OCI-LY3 (cell line): ENCODE measurements at regions not wholly inside any gene's neighbourhood (a gene's known extent, or its start where the extent isn't known, plus 50 kb on each side); places are given as distances from the start of the nearest gene placed in this dataset.
A peak's percentile ranks its signal among the peaks of the same experiment; 100 is the strongest.
"Not testable (repeated sequence)": the region's sequence is repeated elsewhere in the genome, so short reads cannot be mapped to it uniquely, and the experiment has no call there.

ENCODE experiments used
- H2AFZ ChIP-seq: fragments of 200-600, 300-600 bp; shearing (Covaris generic); 2 replicates; pipeline ENCODE4 v1.6.0; 2014; ENCODE audit warnings: antibody characterized with exemption, low read depth, low read length
- H3K27ac ChIP-seq: fragments of 200-600, 300-600 bp; sonication (generic); 2 replicates; pipeline ENCODE4 v1.5.1; 2014; ENCODE audit warnings: mild to moderate bottlenecking, low read length, moderate library complexity, mixed read lengths
- H3K27me3 ChIP-seq: fragments of 200-600, 300-600 bp; sonication (generic); 2 replicates; pipeline ENCODE4 v1.6.1; 2014; ENCODE audit warnings: low read depth, low read length, mixed read lengths
- H3K36me3 ChIP-seq: fragments of 200-600, 300-600 bp; sonication (generic); replicated peaks from 2 replicates; pipeline ENCODE3; 2014; ENCODE audit warnings: low read depth, low read length, mixed read lengths
- H3K4me1 ChIP-seq: fragments of 300-600, 200-600 bp; sonication (generic); 2 replicates; pipeline ENCODE4 v1.6.1; 2014; ENCODE audit warnings: low read length, mixed read lengths
- H3K4me2 ChIP-seq: fragments of 200-600, 300-600 bp; sonication (generic); 2 replicates; pipeline ENCODE4 v1.6.1; 2014; ENCODE audit warnings: low read length, mixed read lengths
- H3K4me3 ChIP-seq: fragments of 300-600, 200-600 bp; sonication (generic); 2 replicates; pipeline ENCODE4 v1.5.1; 2014; ENCODE audit warnings: antibody characterized with exemption, mild to moderate bottlenecking, low read length, moderate library complexity
- H3K79me2 ChIP-seq: fragments of 300-600, 200-600 bp; shearing (Covaris generic); 2 replicates; pipeline ENCODE4 v1.6.1; 2014; ENCODE audit warnings: mild to moderate bottlenecking, low read length, mixed read lengths
- H3K9ac ChIP-seq: fragments of 300-600, 200-600 bp; shearing (Covaris generic); 2 replicates; pipeline ENCODE4 v1.6.0; 2014; ENCODE audit warnings: mild to moderate bottlenecking, low read length, moderate library complexity
- H3K9me3 ChIP-seq: fragments of 200-600, 300-600 bp; shearing (Covaris generic); 2 replicates; pipeline ENCODE4 v1.6.1; 2014; ENCODE audit warnings: low read length, mixed read lengths; ENCODE audit not compliant: insufficient read depth
- H4K20me1 ChIP-seq: fragments of 200-600, 300-600 bp; sonication (generic); 2 replicates; pipeline ENCODE4 v1.6.1; 2016; ENCODE audit warnings: low read length, mixed read lengths; ENCODE audit not compliant: insufficient read depth
- EZH2phosphoT487 ChIP-seq: fragments of 200-600 bp; shearing (Covaris generic); IDR thresholded peaks from 2 replicates; pipeline ENCODE4 v1.6.1; 2018; ENCODE audit warnings: antibody characterized with exemption, mixed run types, low read depth
- TF ChIP-seq, protein P1 (sequence below): fragments of 200-600, 300-600 bp; sonication (generic); IDR thresholded peaks from 2 replicates; pipeline ENCODE4 v1.5.1; 2014; ENCODE audit warnings: antibody characterized with exemption, low read length, low read depth

DNA sequence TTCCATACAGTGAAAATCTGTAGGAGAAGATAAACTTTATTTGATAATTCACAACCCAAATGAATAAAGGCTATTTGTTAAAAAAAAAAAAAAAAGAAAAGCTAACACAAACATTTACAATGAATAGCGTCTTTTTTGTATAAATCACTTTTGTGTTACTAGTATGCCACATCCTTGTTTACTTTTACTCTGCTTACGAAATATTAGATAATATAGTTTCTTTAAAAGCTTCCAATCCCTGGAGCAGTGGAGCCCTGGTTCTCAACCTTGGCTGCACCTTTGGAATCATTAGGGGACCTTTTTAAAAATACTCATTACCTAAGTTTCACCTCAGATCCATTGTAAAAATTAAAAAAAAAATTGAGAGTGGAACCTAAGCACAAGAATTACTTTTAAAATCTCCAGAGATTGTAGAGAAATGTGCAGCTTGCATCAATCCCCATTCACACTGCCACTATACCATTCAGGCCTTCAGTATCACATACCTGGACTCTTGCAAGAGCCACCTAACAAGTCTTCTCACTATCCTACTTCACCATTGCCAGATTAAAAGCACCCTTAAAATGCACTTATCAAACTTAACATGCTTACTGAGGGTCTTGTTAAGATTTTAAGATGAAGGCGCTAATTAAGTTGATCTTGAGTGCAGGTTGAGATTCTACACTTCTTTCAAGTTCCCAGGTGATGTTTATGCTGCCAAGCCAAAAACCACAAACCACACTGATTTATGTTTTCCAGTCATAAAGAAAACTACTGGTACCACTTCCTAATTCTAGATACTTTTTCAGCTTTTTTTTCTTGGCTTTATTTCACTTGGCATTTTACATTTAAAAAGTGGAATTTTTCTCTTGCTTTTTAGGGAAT is 59.7 kb upstream of the ZC3H15 start:
- no peaks in the 10 kb centered on the region for H3K79me2 ChIP-seq
- no peaks in the 10 kb centered on the region for H3K36me3 ChIP-seq
- peaks cover 53% of the 10 kb centered on the region for H3K27me3 ChIP-seq
- no peak overlapping the region for H2AFZ ChIP-seq
- H3K27ac ChIP-seq = no peak overlapping the region
- peak; percentile 72; the same call in 1 of the 2 replicates for TF ChIP-seq EZH2phosphoT487
- TF ChIP-seq, protein P1, sequence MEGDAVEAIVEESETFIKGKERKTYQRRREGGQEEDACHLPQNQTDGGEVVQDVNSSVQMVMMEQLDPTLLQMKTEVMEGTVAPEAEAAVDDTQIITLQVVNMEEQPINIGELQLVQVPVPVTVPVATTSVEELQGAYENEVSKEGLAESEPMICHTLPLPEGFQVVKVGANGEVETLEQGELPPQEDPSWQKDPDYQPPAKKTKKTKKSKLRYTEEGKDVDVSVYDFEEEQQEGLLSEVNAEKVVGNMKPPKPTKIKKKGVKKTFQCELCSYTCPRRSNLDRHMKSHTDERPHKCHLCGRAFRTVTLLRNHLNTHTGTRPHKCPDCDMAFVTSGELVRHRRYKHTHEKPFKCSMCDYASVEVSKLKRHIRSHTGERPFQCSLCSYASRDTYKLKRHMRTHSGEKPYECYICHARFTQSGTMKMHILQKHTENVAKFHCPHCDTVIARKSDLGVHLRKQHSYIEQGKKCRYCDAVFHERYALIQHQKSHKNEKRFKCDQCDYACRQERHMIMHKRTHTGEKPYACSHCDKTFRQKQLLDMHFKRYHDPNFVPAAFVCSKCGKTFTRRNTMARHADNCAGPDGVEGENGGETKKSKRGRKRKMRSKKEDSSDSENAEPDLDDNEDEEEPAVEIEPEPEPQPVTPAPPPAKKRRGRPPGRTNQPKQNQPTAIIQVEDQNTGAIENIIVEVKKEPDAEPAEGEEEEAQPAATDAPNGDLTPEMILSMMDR = no peak
- no peak overlapping the region for H3K9ac ChIP-seq
- peaks cover 25% of the 10 kb centered on the region for H3K4me1 ChIP-seq
- peaks cover 43% of the 10 kb centered on the region for H4K20me1 ChIP-seq
- H3K4me2 ChIP-seq = peak overlapping the region; percentile 63
- no peak overlapping the region for H3K4me3 ChIP-seq
- H3K9me3 ChIP-seq = no peaks in the 10 kb centered on the region

DNA sequence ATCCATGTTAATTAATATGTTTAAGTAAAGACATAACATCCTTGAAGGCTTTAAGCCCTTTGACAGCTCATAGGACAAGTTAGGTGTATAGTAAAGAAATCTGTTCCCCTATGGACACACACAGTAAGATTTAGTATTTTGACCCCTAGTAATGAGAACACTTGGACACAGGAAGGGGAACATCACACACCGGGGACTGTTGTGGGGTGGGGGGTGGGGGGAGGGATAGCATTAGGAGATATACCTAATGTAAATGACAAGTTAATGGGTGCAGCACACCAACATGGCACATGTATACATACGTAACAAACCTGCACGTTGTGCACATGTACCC is 59.1 kb upstream of the ZC3H15 start:
- not testable (repeated sequence) for H3K79me2 ChIP-seq

DNA sequence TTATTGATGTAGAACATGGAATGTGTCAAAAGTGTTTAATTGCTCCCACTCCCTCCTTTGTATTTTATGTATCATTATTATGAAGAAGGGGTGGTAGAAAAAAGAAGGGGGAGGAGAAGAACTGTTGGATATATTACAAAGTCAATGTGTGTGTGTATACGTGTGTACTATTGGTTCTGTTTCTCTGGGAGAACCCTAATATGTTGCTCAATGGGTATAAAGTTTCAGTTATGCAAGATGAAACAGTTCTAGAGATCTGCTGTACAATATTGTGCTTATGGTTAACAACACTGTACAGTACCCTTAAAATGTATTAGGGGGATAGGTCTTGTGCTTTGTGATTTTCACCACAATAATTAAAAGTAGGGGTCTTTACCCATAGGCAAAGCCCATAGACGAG is 58.1 kb upstream of the ZC3H15 start:
- no peaks in the 10 kb centered on the region for H3K9me3 ChIP-seq
- TF ChIP-seq, protein P1 = no peak
- TF ChIP-seq EZH2phosphoT487 = no peak
- no peaks in the 10 kb centered on the region for H3K36me3 ChIP-seq
- H3K27ac ChIP-seq = no peak overlapping the region
- H3K4me1 ChIP-seq = peaks cover 23% of the 10 kb centered on the region
- H3K79me2 ChIP-seq = no peaks in the 10 kb centered on the region
- H2AFZ ChIP-seq = no peak overlapping the region
- H4K20me1 ChIP-seq = peaks cover 42% of the 10 kb centered on the region
- H3K9ac ChIP-seq = no peak overlapping the region
- H3K4me3 ChIP-seq = no peak overlapping the region
- no peak overlapping the region for H3K4me2 ChIP-seq
- H3K27me3 ChIP-seq = peaks cover 47% of the 10 kb centered on the region

More for the DNA sequence above, 59.1 kb upstream of the ZC3H15 start:
- not testable (repeated sequence) for H3K4me3 ChIP-seq, H3K36me3 ChIP-seq, H3K9me3 ChIP-seq, H3K27ac ChIP-seq, H3K9ac ChIP-seq, H2AFZ ChIP-seq
- Histone ChIP-seq H3K4me1 (peaks cover 23% of the 10 kb centered on the region), H3K27me3 (peaks cover 53% of the 10 kb centered on the region), H4K20me1 (peaks cover 46% of the 10 kb centered on the region), H3K4me2 (peak overlapping the region; percentile 63)

DNA sequence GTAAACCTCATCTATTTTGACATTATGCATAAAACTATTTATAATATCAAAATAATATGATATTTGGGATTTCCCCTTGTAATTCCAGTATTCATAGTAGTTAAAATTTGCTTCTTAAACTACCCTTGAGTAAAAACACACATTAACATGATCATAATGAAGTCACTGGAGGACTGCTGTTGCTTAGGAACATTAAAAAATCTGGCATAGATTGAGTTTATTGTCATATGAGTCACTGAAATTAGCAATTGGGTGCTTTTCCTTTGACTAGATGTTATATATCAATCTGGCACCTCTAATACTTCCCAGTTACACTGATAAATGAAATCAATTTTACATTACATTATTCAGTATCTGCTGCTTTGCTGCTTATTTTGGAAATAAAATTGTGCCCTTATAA is 57.0 kb upstream of the ZC3H15 start:
- H3K79me2 ChIP-seq = no peaks in the 10 kb centered on the region
- H3K9me3 ChIP-seq = no peaks in the 10 kb centered on the region
- H3K4me1 ChIP-seq = peaks cover 23% of the 10 kb centered on the region
- no peak overlapping the region for H3K4me2 ChIP-seq
- no peak overlapping the region for H3K4me3 ChIP-seq
- TF ChIP-seq, protein P1 = no peak
- no peak for TF ChIP-seq EZH2phosphoT487
- H4K20me1 ChIP-seq = peaks cover 35% of the 10 kb centered on the region
- H3K9ac ChIP-seq = no peak overlapping the region
- no peak overlapping the region for H2AFZ ChIP-seq
- peaks cover 38% of the 10 kb centered on the region for H3K27me3 ChIP-seq
- H3K36me3 ChIP-seq = no peaks in the 10 kb centered on the region
- no peak overlapping the region for H3K27ac ChIP-seq
